ENCODE measurements at regions not wholly inside any gene's neighbourhood (a gene's known extent, or its start where the extent isn't known, plus 50 kb on each side); places are given as distances from the start of the nearest gene placed in this dataset.
"Not testable (repeated sequence)": the region's sequence is repeated elsewhere in the genome, so short reads cannot be mapped to it uniquely, and the experiment has no call there.

GRCh38 chr9:27659571-27659970 lies 86.3 kb upstream of the C9orf72 start:
- H3K4me3 ChIP-seq (ENCODE audit: insufficient read depth, low read depth, low read length) = no peak overlapping the region
- H3K36me3 ChIP-seq (replicated peaks; ENCODE audit: control insufficient read depth, insufficient read depth, low read length) = no peaks in the 10 kb centered on the region
- H3K27me3 ChIP-seq (ENCODE audit: control insufficient read depth, insufficient read depth, low read length) = no peaks in the 10 kb centered on the region
- DNase-seq = no peak

GRCh38 chr9:27660148-27660547 lies 86.9 kb upstream of the C9orf72 start:
- H3K4me3 ChIP-seq (ENCODE audit: insufficient read depth, low read depth, low read length) = no peak overlapping the region
- no peak for DNase-seq

GRCh38 chr9:27663526-27663925 lies 90.2 kb upstream of the C9orf72 start:
- Histone ChIP-seq H3K36me3 (replicated peaks; ENCODE audit: control insufficient read depth, insufficient read depth, low read length) (no peaks in the 10 kb centered on the region), H3K4me3 (ENCODE audit: insufficient read depth, low read depth, low read length) (no peak overlapping the region), H3K27me3 (ENCODE audit: control insufficient read depth, insufficient read depth, low read length) (no peaks in the 10 kb centered on the region)
- no peak for DNase-seq

More at GRCh38 chr9:27660148-27660547, 86.9 kb upstream of the C9orf72 start:
- no peaks in the 10 kb centered on the region for H3K36me3 ChIP-seq (replicated peaks; ENCODE audit: control insufficient read depth, insufficient read depth, low read length)
- no peaks in the 10 kb centered on the region for H3K27me3 ChIP-seq (ENCODE audit: control insufficient read depth, insufficient read depth, low read length)

GRCh38 chr9:27664121-27664779 lies 91.0 kb upstream of the C9orf72 start:
- no peak for DNase-seq
- H3K27me3 ChIP-seq (ENCODE audit: control insufficient read depth, insufficient read depth, low read length) = no peaks in the 10 kb centered on the region

GRCh38 chr9:27665136-27665535 lies 91.9 kb upstream of the C9orf72 start:
- H3K27me3 ChIP-seq (ENCODE audit: control insufficient read depth, insufficient read depth, low read length) = no peaks in the 10 kb centered on the region
- no peaks in the 10 kb centered on the region for H3K36me3 ChIP-seq (replicated peaks; ENCODE audit: control insufficient read depth, insufficient read depth, low read length)
- H3K4me3 ChIP-seq (ENCODE audit: insufficient read depth, low read depth, low read length) = no peak overlapping the region
- DNase-seq = no peak

More at GRCh38 chr9:27664121-27664779, 91.0 kb upstream of the C9orf72 start:
- Histone ChIP-seq H3K36me3 (replicated peaks; ENCODE audit: control insufficient read depth, insufficient read depth, low read length) (no peaks in the 10 kb centered on the region), H3K4me3 (ENCODE audit: insufficient read depth, low read depth, low read length) (no peak overlapping the region)

GRCh38 chr9:27668280-27668679 lies 95.0 kb upstream of the C9orf72 start:
- Histone ChIP-seq H3K36me3 (replicated peaks; ENCODE audit: control insufficient read depth, insufficient read depth, low read length) (no peaks in the 10 kb centered on the region), H3K4me3 (ENCODE audit: insufficient read depth, low read depth, low read length) (no peak overlapping the region), H3K27me3 (ENCODE audit: control insufficient read depth, insufficient read depth, low read length) (no peaks in the 10 kb centered on the region)
- no peak for DNase-seq

DNA sequence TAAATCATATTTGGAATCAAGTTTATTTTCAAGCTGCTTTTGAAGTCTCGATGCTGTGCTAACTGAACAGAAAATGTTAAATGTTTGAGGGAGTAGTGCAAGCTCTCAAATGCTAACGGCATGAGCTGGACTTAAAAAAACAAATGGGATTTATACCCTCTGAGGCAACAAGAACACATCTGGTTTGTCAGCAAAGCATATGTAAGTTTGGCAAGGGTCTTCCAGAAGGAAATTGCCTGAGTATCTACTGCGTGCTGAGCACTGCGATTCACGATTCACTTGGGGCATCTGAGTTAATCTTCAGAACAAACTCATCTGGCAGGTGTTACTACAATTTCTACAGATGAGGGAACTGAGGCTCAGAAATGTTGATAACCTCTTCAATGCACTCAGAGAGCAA lies 98.4 kb upstream of the C9orf72 start:
- no peaks in the 10 kb centered on the region for H3K36me3 ChIP-seq (replicated peaks; ENCODE audit: control insufficient read depth, insufficient read depth, low read length)
- DNase-seq = no peak
- H3K4me3 ChIP-seq (ENCODE audit: insufficient read depth, low read depth, low read length) = no peak overlapping the region
- H3K27me3 ChIP-seq (ENCODE audit: control insufficient read depth, insufficient read depth, low read length) = no peaks in the 10 kb centered on the region

- Histone ChIP-seq H3K27me3 (ENCODE audit: control insufficient read depth, insufficient read depth, low read length) (no peaks in the 10 kb centered on the region; the same call in 1 of the 2 replicates), H3K4me3 (ENCODE audit: insufficient read depth, low read depth, low read length) (no peak overlapping the region), H3K36me3 (replicated peaks; ENCODE audit: control insufficient read depth, insufficient read depth, low read length) (no peaks in the 10 kb centered on the region)
- no peak for DNase-seq
Measured at GRCh38 chr9:27672718-27673117, 99.4 kb upstream of the C9orf72 start.

- Histone ChIP-seq H3K36me3 (replicated peaks; ENCODE audit: control insufficient read depth, insufficient read depth, low read length) (no peaks in the 10 kb centered on the region), H3K4me3 (ENCODE audit: insufficient read depth, low read depth, low read length) (no peak overlapping the region), H3K27me3 (ENCODE audit: control insufficient read depth, insufficient read depth, low read length) (no peaks in the 10 kb centered on the region; the same call in 1 of the 2 replicates)
- no peak for DNase-seq
Measured at GRCh38 chr9:27673641-27674040, 100.4 kb upstream of the C9orf72 start.

- no peak overlapping the region for H3K4me3 ChIP-seq (ENCODE audit: insufficient read depth, low read depth, low read length)
- no peaks in the 10 kb centered on the region for H3K36me3 ChIP-seq (replicated peaks; ENCODE audit: control insufficient read depth, insufficient read depth, low read length)
- DNase-seq = no peak
- H3K27me3 ChIP-seq (ENCODE audit: control insufficient read depth, insufficient read depth, low read length) = no peaks in the 10 kb centered on the region; the same call in 1 of the 2 replicates
Measured at GRCh38 chr9:27675354-27675753, 102.1 kb upstream of the C9orf72 start.

- no peaks in the 10 kb centered on the region; the same call in 1 of the 2 replicates for H3K27me3 ChIP-seq (ENCODE audit: control insufficient read depth, insufficient read depth, low read length)
- H3K4me3 ChIP-seq (ENCODE audit: insufficient read depth, low read depth, low read length) = no peak overlapping the region
- DNase-seq = no peak
- no peaks in the 10 kb centered on the region for H3K36me3 ChIP-seq (replicated peaks; ENCODE audit: control insufficient read depth, insufficient read depth, low read length)
Measured at GRCh38 chr9:27676827-27677226, 103.5 kb upstream of the C9orf72 start.

GRCh38 chr9:27679338-27679737 lies 106.1 kb upstream of the C9orf72 start:
- Histone ChIP-seq H3K36me3 (replicated peaks; ENCODE audit: control insufficient read depth, insufficient read depth, low read length) (no peaks in the 10 kb centered on the region), H3K4me3 (ENCODE audit: insufficient read depth, low read depth, low read length) (no peak overlapping the region), H3K27me3 (ENCODE audit: control insufficient read depth, insufficient read depth, low read length) (no peaks in the 10 kb centered on the region; the same call in 1 of the 2 replicates)
- no peak for DNase-seq

- Histone ChIP-seq H3K36me3 (replicated peaks; ENCODE audit: control insufficient read depth, insufficient read depth, low read length) (no peaks in the 10 kb centered on the region), H3K27me3 (ENCODE audit: control insufficient read depth, insufficient read depth, low read length) (no peaks in the 10 kb centered on the region)
Measured at GRCh38 chr9:27683181-27683580, 109.9 kb upstream of the C9orf72 start.

GRCh38 chr9:27688954-27689353 lies 115.7 kb upstream of the C9orf72 start:
- no peak for DNase-seq
- Histone ChIP-seq H3K4me3 (ENCODE audit: insufficient read depth, low read depth, low read length) (no peak overlapping the region), H3K27me3 (ENCODE audit: control insufficient read depth, insufficient read depth, low read length) (no peaks in the 10 kb centered on the region), H3K36me3 (replicated peaks; ENCODE audit: control insufficient read depth, insufficient read depth, low read length) (no peaks in the 10 kb centered on the region)

More at GRCh38 chr9:27683181-27683580, 109.9 kb upstream of the C9orf72 start:
- H3K4me3 ChIP-seq (ENCODE audit: insufficient read depth, low read depth, low read length) = no peak overlapping the region
- no peak for DNase-seq

DNA sequence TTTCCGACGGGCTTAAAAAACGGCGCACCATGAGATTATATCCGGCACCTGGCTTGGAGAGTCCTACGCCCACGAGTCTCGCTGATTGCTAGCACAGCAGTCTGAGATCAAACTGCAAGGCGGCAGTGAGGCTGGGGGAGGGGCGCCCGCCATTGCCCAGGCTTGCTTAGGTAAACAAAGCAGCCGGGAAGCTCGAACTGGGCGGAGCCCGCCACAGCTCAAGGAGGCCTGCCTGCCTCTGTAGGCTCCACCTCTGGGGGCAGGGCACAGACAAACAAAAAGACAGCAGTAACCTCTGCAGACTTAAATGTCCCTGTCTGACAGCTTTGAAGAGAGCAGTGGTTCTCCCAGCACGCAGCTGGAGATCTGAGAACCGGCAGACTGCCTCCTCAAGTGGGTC lies 117.5 kb upstream of the C9orf72 start:
- DNase-seq; H3K36me3 ChIP-seq (replicated peaks; ENCODE audit: control insufficient read depth, insufficient read depth, low read length); H3K27me3 ChIP-seq (ENCODE audit: control insufficient read depth, insufficient read depth, low read length): not testable (repeated sequence)
- H3K4me3 ChIP-seq (ENCODE audit: insufficient read depth, low read depth, low read length) = peak overlapping the region; percentile 32

DNA sequence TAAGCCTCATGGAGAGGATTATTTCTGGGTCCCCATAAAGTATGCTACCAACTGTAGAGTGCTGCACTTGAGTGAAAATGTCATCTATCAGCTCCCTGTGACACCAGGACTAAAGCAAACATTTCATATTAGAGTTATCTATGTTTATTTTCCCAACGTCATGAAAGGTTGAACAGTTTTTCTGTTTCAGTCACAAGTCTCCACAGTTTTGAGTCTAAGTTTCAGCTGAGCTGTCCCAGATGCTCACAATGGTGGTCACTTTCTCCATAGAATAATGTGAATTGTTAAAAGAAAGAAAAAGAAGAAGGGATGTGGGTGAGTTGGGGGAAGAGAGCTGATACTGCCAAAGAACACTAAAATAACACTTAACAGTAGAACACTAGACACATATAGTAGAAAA lies 126.3 kb upstream of the C9orf72 start:
- H3K27me3 ChIP-seq (ENCODE audit: control insufficient read depth, insufficient read depth, low read length) = no peaks in the 10 kb centered on the region
- no peaks in the 10 kb centered on the region for H3K36me3 ChIP-seq (replicated peaks; ENCODE audit: control insufficient read depth, insufficient read depth, low read length)
- no peak for DNase-seq

More for the DNA sequence above, 126.3 kb upstream of the C9orf72 start:
- H3K4me3 ChIP-seq (ENCODE audit: insufficient read depth, low read depth, low read length) = no peak overlapping the region
